Peyer's patch (tissue), 4 donors: ENCODE measurements at regions not wholly inside any gene's neighbourhood (a gene's known extent, or its start where the extent isn't known, plus 50 kb on each side); places are given as distances from the start of the nearest gene placed in this dataset.

Experiments
- POLR2A ChIP-seq, 2 donors: fragments of 450-650 bp; IDR thresholded peaks; one replicate each; pipeline ENCODE4 v1.5.1; 2017; ENCODE audit warnings: antibody characterized with exemption in 2 of 2, mild to moderate bottlenecking in 2 of 2, moderate library complexity in 2 of 2
- TF ChIP-seq, protein P1 (sequence below), 6 experiments: fragments of 450-650 bp in 4 of 6; fragments of 200-600 bp in 2 of 6; sonication (generic) in 1 of 6; IDR thresholded peaks; one replicate each; pipeline ENCODE4 v1.5.1; 2017 to 2019; ENCODE audit warnings: antibody characterized with exemption in 6 of 6, mild to moderate bottlenecking in 3 of 6, moderate library complexity in 1 of 6

DNA sequence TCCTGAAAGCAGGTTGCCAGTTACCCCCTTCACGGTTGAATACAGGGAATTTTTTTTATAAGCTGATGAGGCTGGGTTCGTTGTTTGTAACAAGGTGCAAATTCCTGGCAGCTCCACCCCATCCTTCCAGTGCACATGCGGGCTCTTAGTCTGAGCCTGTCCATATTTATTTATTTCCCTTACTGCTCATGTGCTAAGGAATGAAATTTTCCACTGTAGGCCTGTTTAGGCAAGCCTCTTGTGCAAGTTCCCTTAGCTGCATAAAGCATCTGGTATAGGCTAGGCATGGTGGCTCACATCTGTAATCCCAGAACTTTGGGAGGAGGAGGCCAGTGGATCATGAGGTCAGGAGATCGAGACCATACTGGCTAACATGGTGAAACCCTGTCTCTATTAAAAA lies 560.9 kb upstream of the PCDH9 start:
- no peak for TF ChIP-seq POLR2A (IDR thresholded peaks at IDR 0.05)
- TF ChIP-seq, protein P1, sequence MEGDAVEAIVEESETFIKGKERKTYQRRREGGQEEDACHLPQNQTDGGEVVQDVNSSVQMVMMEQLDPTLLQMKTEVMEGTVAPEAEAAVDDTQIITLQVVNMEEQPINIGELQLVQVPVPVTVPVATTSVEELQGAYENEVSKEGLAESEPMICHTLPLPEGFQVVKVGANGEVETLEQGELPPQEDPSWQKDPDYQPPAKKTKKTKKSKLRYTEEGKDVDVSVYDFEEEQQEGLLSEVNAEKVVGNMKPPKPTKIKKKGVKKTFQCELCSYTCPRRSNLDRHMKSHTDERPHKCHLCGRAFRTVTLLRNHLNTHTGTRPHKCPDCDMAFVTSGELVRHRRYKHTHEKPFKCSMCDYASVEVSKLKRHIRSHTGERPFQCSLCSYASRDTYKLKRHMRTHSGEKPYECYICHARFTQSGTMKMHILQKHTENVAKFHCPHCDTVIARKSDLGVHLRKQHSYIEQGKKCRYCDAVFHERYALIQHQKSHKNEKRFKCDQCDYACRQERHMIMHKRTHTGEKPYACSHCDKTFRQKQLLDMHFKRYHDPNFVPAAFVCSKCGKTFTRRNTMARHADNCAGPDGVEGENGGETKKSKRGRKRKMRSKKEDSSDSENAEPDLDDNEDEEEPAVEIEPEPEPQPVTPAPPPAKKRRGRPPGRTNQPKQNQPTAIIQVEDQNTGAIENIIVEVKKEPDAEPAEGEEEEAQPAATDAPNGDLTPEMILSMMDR (IDR thresholded peaks at IDR 0.05), result no peak
